HCEC 1CT (cell line): ENCODE measurements at regions not wholly inside any gene's neighbourhood (a gene's known extent, or its start where the extent isn't known, plus 50 kb on each side); places are given as distances from the start of the nearest gene placed in this dataset.
A peak's percentile ranks its signal among the peaks of the same experiment; 100 is the strongest.
"Not testable (repeated sequence)": the region's sequence is repeated elsewhere in the genome, so short reads cannot be mapped to it uniquely, and the experiment has no call there.

Source experiments
- DNase-seq: peaks from one replicate; pipeline ENCODE4 v3.0.0-alpha.2; 2017

DNA sequence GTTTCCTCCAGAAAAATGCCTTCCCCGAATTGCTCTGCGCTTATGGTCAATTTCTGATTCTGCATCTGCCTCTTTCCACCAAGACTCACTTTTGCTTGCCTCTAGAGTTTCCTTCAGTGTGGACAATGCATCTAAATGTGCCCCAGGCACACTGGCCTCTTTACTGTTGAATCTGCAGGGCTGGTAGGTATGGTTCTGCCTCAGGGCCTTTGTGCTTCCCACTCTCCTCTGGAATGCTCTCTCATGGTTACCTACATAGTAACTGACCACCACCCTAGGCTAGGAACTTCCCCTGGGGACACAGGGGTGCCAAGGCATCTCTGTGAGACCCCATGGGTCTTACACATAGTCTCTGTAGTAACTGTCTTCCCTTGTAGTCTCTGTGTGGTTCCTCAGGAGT, 1258.6 kb downstream of the CDH12 start:
- no peak for DNase-seq

DNA sequence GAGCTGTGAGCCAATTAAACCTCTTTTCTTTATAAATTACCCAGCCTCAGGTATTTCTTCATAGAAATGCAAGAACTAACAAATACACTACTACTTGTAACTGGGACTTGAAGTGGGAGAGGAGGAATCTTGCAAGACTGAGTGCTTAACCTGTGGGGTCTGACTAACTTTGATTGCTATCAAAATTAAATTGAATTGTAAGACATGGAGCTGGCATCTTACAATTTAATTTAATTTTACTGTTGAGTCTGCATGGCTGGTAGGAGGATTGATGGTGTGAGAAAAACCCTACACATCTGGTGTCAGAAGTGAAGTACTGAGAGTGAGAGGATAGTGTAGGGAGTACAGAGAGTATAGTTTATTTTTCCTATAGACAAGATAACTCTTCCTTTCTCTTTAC, 1259.9 kb downstream of the CDH12 start:
- no peak for DNase-seq

DNA sequence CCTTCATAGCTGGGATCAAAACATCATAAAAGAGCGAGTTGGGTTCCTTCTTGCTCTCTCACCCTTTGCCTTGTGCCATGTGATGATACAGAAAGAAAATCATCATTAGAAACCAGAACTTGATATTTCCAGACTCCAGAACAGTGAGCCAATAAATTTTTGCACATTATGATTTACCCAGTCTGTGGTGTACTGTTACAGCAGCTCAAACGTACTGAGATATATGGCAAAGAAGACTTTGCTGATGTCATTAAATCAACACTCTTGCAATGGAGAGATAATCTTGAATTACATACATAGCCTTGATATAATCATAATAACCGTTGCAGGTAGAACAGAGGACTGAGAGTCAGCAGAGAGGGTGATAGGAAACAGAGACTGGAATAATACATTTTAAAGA, 1271.6 kb downstream of the CDH12 start:
- DNase-seq = no peak

DNA sequence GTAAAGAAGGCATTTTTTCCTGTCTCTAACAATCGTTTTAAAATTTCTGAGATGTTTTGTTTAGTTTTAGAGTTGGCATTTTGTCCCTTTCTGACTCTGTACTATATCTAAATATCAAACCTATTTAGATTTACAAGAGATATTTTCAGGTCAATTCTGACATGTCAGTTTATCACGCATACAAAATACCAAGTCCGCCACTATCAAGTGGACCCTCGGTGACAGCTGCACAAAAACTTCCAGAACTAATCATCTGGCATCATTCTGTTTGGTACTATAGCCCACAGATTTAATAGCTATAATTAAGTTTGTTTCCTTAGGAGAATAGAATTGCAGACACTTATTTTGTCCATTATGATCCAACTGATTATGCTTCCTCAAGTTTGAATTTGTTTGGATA, 1278.2 kb downstream of the CDH12 start:
- no peak for DNase-seq

DNA sequence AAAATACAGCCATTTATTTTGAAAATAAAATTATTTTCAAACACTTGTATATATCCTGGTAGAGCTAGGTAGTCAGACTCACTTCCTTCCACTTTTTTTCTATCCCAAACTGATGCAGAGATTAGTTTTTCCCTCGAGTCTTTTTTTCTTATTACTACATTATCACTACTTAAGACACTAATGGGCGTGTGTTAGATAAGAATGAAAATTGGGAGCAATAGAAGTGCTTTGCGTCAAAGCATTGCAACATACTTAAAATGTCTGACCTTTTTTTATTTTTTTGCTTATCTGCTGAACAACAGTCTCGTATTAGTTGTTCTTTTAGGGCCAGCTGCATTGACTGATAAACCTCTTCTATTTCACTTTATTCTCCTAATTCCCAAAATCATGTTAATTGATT, 1278.7 kb downstream of the CDH12 start:
- no peak for DNase-seq

DNA sequence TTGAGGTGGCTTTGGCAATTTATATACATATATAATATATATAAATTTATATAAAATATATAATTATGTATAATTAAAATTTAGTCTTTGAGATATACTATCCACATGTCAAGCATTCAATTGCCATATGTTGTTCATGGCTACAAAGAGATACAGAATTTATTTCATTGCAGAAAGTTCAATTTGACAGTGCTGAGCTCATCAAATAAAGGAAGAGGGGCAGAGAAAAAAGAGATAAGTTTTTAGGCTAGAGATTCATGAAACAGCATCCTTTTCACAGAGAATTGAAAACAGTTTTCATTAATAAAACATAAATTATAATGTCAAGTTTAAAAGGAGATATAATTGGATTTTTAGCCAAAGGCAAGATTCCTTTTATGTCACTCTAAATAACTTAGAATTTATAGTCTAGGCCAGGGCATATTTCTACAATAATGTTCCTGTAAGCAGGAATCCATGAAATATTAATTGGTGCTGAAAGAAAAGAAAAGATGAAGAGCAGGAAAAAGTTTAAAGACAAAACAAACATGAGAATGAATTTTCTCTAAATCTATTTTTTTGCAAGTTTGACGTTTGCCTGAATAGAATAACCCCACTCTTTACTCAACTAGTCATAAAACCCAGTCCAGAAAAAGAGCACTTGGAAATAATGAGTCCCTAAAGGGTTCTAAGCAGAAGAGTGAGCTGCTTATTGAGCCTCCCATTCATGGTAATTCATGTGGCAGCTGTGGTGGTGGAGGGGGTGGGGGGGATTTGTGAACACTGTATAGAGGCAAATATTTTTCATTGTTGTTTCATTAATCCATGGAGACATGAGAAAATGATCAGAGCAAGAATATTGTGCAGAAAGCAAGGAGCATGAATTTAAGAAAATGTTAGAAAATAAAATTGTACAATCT, 1279.5 kb downstream of the CDH12 start:
- no peak for DNase-seq

DNA sequence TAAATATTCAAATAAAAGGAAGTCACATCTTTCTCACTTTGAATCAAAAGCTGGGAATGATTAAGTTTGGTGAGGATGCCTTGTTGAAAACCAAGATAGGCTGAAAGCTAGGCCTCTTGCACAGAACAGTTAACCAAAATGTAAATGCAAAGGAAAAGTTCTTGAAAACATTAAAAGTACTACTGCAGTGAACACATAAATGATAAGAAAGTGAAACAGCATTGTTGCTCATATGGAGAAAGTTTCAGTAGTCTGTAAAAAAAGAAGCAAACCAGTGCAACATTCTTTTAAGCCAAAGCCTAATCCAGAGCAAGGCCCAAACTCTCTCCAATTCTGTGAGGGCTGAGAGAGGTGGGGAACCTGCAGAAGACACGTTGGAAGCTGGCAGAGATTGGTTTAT, 1281.9 kb downstream of the CDH12 start:
- DNase-seq = not testable (repeated sequence)

DNA sequence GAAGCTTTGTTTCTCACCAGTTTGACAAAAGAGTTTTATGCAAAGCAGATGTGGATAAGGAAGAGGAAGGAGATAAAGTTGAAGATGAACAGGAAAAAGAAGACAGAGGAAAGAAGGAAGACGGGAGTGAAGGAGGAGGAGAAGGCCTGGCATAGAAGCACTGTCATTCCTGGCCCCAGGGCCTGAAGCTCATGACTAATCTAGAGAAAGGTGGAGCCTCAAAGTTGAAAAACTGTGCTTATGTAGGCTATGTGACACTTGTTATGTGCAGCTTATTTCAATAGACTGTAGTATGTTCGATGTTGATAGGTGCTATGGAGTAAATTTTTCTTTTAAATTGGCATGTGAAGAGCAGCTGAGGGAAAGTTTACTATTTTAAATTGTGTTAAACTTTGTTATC, 1294.0 kb downstream of the CDH12 start:
- not testable (repeated sequence) for DNase-seq

DNA sequence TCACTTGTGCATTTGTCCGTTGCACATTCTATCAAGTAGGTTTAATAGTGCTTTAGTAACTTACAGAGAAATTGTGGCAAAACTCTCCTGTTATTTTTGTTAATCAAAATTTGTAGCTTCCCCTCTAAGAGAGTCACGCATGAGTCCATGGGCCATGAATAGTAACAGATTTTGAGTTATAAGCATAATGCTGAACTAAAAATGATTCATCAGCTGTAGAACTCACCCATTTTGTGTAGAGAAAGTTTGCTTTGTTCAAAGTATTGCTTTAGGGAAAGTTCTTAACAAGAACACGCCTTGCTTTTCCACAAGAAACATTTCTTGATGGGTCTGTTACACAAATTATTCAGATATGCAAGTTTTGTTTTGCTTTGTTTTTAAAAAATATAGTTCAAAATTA, 1300.9 kb downstream of the CDH12 start:
- DNase-seq = not testable (repeated sequence)

DNA sequence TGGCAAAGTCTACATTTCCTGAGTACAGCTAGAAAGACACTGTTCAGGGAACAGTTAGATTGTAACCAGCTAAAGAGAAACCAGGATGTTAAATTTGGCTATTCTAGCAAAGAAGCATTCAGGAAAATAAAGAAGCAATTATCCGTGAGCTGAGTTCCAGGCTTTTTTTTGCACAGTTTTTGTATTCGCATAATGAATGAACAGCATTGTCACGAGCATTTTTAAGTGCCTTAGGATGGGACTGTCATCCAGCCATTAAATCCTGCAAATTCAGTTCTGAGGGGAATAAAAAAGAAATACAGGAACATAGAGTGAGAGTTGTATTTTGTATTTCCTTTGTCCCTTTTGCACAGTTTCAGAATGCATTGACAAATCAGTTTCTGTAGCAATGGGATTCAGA, 1302.2 kb downstream of the CDH12 start:
- DNase-seq = not testable (repeated sequence)

DNA sequence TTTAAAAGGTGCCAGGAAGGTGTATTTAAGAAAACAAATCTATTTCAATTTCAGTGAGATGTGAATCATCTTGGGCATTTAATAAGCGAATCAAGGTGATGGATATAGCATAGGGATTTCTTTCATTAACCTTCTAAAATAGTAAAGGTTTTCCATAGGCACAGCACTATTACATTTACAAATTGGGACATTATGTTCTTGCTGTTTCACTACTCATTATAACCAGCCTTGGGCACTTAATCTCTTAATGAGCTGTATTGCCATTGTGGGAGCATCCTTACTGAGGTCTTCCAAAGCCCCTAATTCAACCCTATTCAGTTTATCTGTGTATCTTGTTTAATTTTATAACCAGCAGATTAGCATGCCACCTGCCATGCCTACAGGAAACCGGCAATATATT, 1305.5 kb downstream of the CDH12 start:
- DNase-seq = not testable (repeated sequence)

DNA sequence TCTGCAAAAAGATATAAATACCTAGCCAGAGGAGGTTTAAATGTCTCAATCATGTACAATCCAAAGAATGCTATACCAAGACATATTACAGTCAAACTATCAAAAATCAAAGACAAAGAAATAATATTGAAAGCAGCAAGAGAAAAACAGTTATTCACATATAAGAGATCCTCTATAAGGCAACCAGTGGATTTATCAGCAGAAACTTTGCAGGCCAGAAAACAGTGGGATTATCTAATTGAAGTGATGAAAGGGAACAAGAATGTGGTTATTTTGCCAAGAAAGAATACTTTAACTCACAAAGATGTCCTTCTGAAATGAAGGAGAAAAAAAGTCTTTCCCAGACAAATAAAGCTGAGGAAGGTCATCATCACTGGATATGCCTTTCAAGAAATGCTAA, 1318.0 kb downstream of the CDH12 start:
- peak; percentile 1 for DNase-seq

DNA sequence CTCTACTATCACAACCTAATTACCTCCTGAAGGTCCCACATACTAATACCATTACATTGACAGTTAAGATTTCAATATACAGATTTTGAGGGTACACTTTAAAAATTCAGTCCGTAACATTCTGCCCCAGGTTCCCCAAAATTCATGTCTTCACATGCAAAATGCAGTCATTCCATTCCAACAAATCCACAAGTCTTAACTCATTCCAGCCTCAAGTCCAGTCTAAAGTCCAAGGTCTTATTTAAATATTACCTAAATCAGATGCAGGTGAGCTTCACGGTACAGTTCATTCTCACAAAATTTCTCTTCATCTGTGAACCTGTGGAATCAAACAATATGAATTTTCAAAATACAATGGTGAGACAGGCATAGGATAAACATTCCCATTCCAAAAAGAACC, 1332.0 kb downstream of the CDH12 start:
- not testable (repeated sequence) for DNase-seq

DNA sequence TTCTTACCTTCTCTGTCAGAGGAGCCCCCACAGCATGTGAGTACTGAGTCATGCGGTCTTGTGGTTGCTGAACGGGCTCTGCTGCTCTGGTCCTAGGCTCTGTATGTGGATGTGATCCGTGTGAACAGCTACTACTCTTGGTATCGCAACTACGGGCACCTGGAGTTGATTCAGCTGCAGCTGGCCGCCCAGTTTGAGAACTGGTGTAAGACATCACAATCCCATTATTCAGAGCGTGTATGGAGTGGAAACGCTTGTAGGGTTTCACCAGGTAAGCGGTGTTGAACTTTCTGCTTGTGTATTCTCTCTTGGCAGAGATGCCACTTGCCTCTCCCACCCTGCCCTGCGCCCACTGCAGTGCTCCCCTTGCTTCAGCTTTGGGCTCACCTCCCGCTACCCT, 1356.2 kb downstream of the CDH12 start:
- not testable (repeated sequence) for DNase-seq

DNA sequence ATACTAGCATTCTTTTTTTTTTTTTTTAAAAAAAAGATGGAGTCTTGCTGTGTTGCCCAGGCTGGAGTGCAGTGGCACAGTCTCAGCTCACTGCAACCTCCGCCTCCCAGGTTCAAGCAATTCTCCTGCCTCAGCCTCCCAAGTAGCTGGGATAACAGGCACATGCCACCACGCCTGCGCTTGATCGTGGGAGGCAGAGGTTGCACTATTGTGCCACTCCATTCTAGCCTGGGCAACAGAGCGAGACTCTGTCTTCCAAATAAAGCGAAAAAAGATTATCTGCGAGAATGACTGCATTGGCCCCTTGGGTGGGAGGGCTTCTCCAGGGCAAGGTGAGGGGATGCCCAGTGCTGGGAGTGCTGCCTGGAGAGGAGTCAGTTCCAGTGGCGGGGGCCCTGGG, 1357.1 kb downstream of the CDH12 start:
- DNase-seq = not testable (repeated sequence)

DNA sequence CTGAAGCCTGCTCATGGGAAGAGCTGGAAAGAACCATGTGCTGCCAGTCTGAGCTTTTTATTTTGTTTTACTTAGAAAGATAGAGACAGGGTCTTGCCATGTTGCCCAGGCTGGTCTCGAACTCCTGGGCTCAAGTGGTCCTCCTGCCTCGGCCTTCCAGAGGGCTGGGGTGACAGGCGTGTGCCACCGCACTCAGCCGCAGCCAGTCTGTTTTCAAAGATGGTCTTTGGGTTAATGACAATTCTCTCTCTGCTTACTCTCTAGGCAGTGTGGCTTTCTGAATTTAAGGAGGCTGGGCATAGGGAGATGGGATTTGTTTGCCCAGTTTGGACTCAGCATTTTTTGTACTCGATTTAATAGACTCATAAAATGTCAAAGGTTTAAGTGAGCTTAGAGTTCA, 1357.9 kb downstream of the CDH12 start:
- not testable (repeated sequence) for DNase-seq

DNA sequence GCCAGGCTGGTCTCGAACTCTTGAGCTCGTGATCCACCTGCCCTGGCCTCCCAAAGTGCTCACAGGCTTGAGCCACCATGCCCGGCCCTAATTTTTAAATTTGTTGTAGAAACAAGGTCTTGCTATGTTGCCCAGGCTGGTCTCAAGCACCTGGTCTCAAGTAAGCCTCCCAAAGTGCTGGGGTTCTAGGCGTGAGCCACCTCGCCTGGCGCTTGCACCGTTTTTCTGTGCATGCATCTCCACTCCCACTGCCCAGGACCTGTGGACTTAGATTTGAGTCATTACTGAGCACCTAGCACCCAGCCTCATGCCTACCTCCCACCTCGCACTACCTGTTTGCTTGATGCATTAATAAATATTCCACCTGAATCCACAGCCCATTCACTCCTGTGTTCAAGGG, 1359.1 kb downstream of the CDH12 start:
- not testable (repeated sequence) for DNase-seq

DNA sequence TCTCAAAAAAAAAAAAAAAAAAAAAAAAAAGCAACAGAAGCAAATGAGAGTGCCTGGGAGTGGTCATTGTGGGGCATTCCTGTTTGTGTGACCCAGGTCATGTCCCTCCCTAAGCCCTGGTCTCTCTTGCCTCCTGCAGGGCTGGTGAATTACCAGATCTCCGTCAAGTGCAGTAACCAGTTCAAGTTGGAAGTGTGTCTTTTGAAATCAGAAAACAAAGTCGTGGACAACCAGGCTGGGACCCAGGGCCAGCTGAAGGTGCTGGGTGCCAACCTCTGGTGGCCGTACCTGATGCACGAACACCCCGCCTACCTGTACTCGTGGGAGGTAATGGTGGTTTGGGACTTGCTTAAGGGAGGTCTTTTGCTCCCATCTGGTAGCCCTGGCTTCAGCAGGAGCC, 1362.0 kb downstream of the CDH12 start:
- not testable (repeated sequence) for DNase-seq

DNA sequence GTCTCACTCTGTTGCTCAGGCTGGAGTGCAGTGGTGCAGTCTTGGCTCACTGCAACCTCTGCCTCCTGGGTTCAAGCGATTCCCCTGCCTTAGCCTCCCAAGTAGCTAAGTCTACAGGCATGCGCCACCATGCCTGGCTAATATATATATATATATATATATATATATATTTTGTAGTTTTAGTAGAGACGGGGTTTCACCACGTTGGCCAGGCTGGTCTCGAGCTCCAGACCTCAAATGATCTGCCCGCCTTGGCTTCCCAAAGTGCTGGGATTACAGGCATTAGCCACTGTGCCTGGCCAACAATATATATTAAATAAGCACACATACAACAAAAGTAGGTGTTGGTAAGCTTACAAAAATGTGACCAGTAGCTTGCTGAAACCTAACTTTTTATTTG, 1364.3 kb downstream of the CDH12 start:
- not testable (repeated sequence) for DNase-seq

DNA sequence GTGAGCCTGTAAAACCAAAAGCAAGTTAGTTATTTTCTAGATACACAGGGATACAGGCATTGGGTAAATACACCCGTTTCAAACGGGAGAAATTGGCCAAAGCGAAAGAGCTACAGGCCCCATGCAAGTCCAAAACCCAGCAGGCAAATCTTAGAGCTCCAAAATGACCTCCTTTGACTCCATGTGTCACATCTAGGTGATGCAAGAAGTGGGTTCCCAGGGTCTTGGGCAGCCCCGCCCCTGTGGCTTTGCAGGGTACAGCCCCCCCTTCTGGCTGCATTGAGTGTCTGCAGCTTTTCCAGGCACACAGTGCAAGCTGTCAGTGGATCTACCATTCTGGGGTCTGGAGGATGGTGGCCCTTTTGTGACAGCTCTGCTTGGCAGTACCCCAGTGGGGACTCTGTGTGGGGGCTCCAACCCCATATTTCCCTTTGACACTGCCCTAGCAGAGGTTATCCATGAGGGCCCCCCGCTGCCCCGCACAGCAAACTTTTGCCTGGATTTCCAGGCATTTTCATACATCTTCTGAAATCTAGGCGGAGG, 1367.6 kb downstream of the CDH12 start:
- DNase-seq = peak; percentile 4

DNA sequence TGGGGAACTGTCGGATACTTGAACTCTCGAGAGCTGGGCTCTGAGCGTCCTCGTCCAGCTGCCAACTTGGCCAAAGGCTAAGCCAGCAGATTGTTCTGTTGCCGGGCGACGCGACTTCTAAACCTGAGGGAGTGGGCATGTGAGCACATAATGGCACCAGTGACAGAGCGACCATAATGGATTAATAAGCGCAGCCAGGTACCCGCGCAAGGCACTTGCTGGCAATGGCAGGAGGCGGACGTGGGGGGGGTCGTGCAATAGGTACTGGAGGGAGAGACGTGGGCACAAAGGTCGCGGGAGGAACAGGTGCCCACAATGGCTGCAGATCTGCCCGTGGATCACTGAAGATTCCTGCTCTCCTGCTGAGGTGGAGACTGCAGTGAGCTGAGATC, 1368.7 kb downstream of the CDH12 start:
- not testable (repeated sequence) for DNase-seq

DNA sequence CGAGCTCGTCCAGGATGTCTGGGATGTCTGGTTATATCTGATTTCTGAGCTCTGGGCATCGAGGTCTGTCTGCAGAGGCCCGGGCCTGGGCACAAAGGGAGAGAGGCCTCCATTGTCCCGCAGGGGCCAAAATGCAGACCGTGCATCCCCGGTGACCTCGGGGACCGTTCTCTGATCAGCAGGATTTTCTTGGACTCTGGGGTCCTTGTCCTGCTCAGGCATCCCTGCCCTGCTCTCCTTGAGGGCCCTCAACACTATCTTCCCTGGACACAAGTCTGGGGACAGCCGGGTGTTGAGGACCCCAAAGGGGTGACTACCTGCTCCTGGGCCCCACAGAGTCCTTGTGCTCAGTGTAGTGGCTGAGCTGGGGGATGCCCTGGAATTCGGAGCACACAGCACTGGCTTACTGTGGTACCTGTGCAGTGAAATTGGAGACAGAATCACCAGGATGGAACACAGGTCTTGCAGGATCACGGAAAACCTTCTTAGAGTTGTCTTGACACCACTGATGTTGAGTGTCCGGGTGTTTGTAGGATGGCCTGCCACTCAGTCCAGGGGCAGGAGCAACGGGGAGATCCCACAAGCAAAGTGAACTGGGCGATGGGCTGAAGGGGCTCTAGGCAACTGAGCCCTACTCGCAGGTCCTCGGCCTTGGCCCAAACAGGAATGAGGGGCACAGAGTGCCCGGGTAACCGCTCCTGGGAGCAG, 1369.2 kb downstream of the CDH12 start:
- DNase-seq = not testable (repeated sequence)

DNA sequence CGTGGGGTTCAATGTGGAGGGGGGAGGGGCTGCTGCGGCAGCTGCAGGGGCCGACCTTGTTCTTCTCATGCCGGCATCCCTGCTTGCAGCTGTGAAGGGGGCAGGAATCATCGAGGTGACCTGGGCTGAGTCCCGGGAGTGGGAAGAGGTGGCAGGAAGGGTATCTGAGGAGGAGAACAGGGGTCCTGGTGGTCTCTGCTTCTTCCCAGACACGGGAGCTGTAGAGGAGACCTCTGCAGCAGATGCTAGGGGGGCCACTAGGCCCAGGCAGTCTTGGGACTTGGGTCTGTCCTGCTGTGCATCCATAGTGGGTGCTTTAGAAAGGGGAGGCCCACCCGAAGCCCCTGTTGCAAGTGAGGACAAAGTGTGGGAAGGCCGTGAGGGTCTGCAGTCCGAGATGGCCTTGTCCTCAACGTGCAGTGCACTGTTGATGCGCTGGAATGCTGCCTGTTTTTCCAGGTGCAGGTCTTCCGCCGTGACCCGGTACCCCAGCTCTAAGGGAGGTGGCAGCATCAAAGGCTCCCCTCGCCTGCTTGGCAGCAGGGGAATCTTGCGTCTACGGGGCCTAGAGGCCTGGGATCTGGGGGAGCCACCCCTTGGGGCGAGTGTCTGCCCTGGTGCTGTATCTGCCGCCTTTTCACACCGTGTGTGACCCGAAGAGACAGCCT, 1370.0 kb downstream of the CDH12 start:
- not testable (repeated sequence) for DNase-seq
